Keratinocyte (primary cell): ENCODE measurements at regions not wholly inside any gene's neighbourhood (a gene's known extent, or its start where the extent isn't known, plus 50 kb on each side); places are given as distances from the start of the nearest gene placed in this dataset.

Experiments used
- CTCF ChIP-seq, 3 experiments: IDR thresholded peaks in 1 of 3; conservative IDR thresholded peaks in 1 of 3; optimal IDR thresholded peaks in 1 of 3; 2 replicates in 2 of 3; 3 replicates in 1 of 3; pipeline versions ENCODE3 to v1.5.1; 2011; ENCODE audit warnings: low read length in 3 of 3, mild to moderate bottlenecking in 3 of 3, moderate library complexity in 2 of 3, control low read depth in 1 of 3, inconsistent platforms in 1 of 3; ENCODE audit not compliant: insufficient read depth in 2 of 3; ENCODE audit errors: extremely low read depth in 1 of 3
- EZH2 ChIP-seq: IDR thresholded peaks from one replicate; pipeline ENCODE4 v1.6.1; 2012; ENCODE audit warnings: inconsistent platforms, mild to moderate bottlenecking, low read length, moderate library complexity

DNA sequence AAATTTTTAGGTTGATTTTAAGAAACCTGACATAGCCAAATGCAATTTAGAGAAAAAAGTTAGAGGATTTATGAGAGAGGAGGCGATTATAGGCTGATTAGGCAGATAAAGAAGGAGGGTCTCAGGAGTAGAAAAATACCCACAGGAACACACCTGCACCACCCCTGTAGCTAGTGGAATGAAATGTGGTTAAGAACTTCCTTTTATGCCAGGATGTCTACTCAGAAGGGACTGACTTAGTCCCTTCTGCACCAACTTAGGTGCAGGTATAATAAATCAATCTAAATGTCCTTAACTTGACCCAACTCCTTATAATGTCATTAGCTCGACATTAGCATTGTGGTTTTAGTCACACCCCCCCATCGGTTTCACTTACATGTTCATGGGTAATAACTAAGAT is 1274.5 kb upstream of the TMEFF2 start:
- TF ChIP-seq EZH2: no peak
- TF ChIP-seq CTCF (optimal IDR thresholded peaks at IDR 0.05 in 1 of 3, IDR thresholded peaks at IDR 0.05 in 1 of 3, conservative IDR thresholded peaks at IDR 0.05 in 1 of 3; ENCODE audit: extremely low read depth in 1 of 3, insufficient read depth in 2 of 3, low read length in 3 of 3): no peak
